Pancreas (tissue), 10 donors: ENCODE measurements at regions not wholly inside any gene's neighbourhood (a gene's known extent, or its start where the extent isn't known, plus 50 kb on each side); places are given as distances from the start of the nearest gene placed in this dataset.
A peak's percentile ranks its signal among the peaks of the same experiment; 100 is the strongest.
"Not testable (repeated sequence)": the region's sequence is repeated elsewhere in the genome, so short reads cannot be mapped to it uniquely, and the experiment has no call there.

ENCODE experiments used
- ATAC-seq, 4 donors: fragments of 200-7000 bp; cut with Tn5 transposase; one replicate each; pipeline versions ENCODE4 v1.8.0 to v1.9.1; 2020; ENCODE audit warnings: mild to moderate bottlenecking in 4 of 4, moderate library complexity in 4 of 4
- DNase-seq, 6 donors: peaks; one replicate each; pipeline ENCODE4 v3.0.0-alpha.2; 2020
- FAIRE-seq: peaks from 2 replicates; lab custom pipeline; 2012; peaks lifted over from hg19 to GRCh38; lab: Jason Lieb, UNC
- H3K27ac ChIP-seq, 4 donors: fragments of 200-600 bp; sonication (generic); 1 replicate in 3 of 4; 2 replicates in 1 of 4; pipeline versions ENCODE4 v1.5.0 to v1.8.0; 2020
- H3K27me3 ChIP-seq, 4 donors: fragments of 200-600 bp; one replicate each; pipeline ENCODE4 v1.8.0; 2021
- H3K36me3 ChIP-seq, 3 donors: fragments of 200-600 bp; sonication (generic) in 1 of 3; one replicate each; pipeline versions ENCODE4 v1.5.0 to v1.8.0; 2020 to 2021
- H3K4me1 ChIP-seq, 3 donors: fragments of 200-600 bp; one replicate each; pipeline ENCODE4 v1.8.0; 2021
- H3K4me3 ChIP-seq, 4 donors: fragments of 200-600 bp; sonication (generic) in 2 of 4; one replicate each; pipeline versions ENCODE4 v1.5.0 to v1.8.0; 2020 to 2021
- H3K9me3 ChIP-seq, 4 donors: fragments of 200-600 bp; one replicate each; pipeline ENCODE4 v1.8.0; 2021
- WGBS, 2 donors: extraction: QIAGEN DNeasy Blood & Tissue Kit; methylation state at CpG; one replicate each; pipeline ENCODE4 v1.1.7; 2013; 5-methylcytosine and 5-hydroxymethylcytosine counted together
- intact Hi-C, 3 donors: fragments of 100-400 bp; cut with DNase I; formaldehyde crosslinking; loops; one replicate each; pipeline versions ENCODE4 v1.11.1 to v1.14.2; 2022
- TF ChIP-seq, protein P1 (sequence below), 4 donors: fragments of 200-600 bp; sonication (generic) in 3 of 4; IDR thresholded peaks; one replicate each; pipeline versions ENCODE4 v1.5.0 to v1.8.0; 2021; ENCODE audit warnings: antibody characterized with exemption in 4 of 4
- donor health status: healthy with polysubstance abuse.
- donor health status: DM: no; HTN: no; CAD: no; lungs with moderate emphysema.
- donor health status: DM: no; HTN: no; CAD: no.
- donor health status: control.
- donor health status: control.
- donor health status: Bipolar disorder and iron deficiency.
- donor health status: DM: yes; HTN: yes; CAD: no.
- donor health status: DM: no; HTN: no; CAD: no.
- donor health status: DM: no; HTN: no; CAD: no.
- donor health status: DM: yes; HTN: yes; CAD: no.

DNA sequence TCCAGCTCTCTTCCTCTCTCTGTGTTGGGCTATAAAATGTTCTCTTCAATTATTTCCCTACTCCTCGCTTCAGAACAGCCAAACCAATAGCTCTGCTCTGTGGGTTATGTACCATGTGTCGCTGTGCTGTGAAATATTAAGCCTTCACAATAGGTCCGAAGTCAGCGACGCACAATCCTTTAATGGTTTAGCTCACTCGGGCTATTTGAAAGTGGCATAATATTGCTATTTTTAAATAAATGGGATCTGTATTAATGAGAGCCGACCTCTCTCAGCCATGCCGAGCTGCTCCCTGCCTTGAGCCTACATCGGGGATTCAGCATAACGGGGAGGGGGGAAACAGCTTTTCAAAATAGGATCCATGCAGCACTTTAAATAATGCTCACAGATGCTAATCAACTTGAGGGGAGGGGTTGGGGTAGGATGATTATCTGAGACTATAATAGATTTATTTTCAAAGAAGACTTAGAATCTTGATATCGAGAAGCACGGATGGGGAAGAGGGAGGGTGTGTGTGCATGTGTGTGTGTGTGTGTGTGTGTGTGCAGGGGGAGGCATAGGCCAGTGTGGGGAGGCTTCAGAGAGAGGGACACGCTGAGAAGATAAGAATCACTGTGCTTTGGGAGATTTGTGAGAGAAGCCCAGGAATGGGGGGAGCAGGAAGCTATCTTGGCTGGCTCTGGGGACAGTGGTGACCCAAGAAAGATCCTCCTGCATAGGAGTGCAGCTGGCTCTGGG, 271.5 kb downstream of the NXPE2 start:
- no peaks in the 10 kb centered on the region for H3K36me3 ChIP-seq
- no peak overlapping the region for H3K4me3 ChIP-seq
- H3K27ac ChIP-seq: no peak overlapping the region
- no peaks in the 10 kb centered on the region for H3K27me3 ChIP-seq
- DNase-seq (no peak), ATAC-seq (no peak), FAIRE-seq (no peak)
- H3K9me3 ChIP-seq: no peaks in the 10 kb centered on the region
- TF ChIP-seq, protein P1, sequence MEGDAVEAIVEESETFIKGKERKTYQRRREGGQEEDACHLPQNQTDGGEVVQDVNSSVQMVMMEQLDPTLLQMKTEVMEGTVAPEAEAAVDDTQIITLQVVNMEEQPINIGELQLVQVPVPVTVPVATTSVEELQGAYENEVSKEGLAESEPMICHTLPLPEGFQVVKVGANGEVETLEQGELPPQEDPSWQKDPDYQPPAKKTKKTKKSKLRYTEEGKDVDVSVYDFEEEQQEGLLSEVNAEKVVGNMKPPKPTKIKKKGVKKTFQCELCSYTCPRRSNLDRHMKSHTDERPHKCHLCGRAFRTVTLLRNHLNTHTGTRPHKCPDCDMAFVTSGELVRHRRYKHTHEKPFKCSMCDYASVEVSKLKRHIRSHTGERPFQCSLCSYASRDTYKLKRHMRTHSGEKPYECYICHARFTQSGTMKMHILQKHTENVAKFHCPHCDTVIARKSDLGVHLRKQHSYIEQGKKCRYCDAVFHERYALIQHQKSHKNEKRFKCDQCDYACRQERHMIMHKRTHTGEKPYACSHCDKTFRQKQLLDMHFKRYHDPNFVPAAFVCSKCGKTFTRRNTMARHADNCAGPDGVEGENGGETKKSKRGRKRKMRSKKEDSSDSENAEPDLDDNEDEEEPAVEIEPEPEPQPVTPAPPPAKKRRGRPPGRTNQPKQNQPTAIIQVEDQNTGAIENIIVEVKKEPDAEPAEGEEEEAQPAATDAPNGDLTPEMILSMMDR (IDR thresholded peaks at IDR 0.05): no peak
- 66 to 74% methylated on average over 13 of the region's 13 CpGs for WGBS, 2 donors
- intact Hi-C loops: no loop called here
- no peaks in the 10 kb centered on the region for H3K4me1 ChIP-seq

DNA sequence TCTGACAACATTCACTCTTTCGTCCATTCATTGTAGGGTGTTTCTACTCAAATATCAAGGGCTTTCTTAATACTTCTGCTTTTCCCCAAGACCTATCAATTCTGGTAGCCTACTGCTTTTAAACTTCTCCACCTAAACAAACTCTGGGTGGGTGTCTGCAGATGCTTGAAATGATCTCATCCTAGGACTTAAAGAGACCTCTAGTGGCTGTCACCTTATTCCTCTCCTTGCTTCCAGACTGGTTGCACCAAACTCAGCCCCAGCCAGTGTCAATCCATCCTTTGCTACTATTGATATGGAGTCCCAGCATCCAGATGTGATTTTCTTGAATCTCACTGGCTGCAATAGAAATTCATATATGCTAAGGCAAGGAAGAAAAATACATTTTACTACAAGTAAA, 274.7 kb downstream of the NXPE2 start:
- Histone ChIP-seq H3K36me3 (no peaks in the 10 kb centered on the region), H3K4me3 (no peak overlapping the region), H3K9me3 (no peaks in the 10 kb centered on the region), H3K4me1 (no peaks in the 10 kb centered on the region), H3K27me3 (no peaks in the 10 kb centered on the region), H3K27ac (no peak overlapping the region)
- ATAC-seq (no peak), FAIRE-seq (no peak), DNase-seq (no peak)
- TF ChIP-seq, protein P1 (IDR thresholded peaks at IDR 0.05): no peak
- intact Hi-C loops: no loop called here
- 40 to 57% methylated on average over 1 of the region's 1 CpG for WGBS, 2 donors

DNA sequence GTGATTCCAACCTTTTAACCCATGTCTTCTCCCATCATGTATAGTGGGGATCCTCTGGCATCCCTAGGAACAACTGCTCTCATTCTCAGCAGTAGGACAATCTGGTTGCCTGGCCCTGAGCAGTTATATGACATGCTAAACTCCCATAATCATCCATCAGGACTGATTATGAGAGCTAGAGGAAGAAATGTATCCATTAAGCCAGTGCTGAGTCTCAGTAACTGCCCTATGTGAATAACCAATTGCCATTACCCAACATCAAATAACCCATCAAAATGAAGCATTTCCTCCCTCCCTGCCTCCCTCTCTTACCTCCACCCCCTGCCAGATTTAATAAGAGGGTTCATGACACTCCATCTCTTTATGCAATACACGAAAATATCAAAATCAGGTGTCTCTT, 277.6 kb downstream of the NXPE2 start:
- Histone ChIP-seq H3K4me1 (no peaks in the 10 kb centered on the region), H3K27me3 (no peaks in the 10 kb centered on the region), H3K27ac (no peak overlapping the region), H3K36me3 (no peaks in the 10 kb centered on the region), H3K4me3 (no peak overlapping the region), H3K9me3 (no peaks in the 10 kb centered on the region)
- 38 to 57% methylated on average over 1 of the region's 1 CpG for WGBS, 2 donors
- no peak for FAIRE-seq
- TF ChIP-seq, protein P1 (IDR thresholded peaks at IDR 0.05): no peak
- ATAC-seq: no peak
- intact Hi-C loops: no loop called here
- DNase-seq: no peak

DNA sequence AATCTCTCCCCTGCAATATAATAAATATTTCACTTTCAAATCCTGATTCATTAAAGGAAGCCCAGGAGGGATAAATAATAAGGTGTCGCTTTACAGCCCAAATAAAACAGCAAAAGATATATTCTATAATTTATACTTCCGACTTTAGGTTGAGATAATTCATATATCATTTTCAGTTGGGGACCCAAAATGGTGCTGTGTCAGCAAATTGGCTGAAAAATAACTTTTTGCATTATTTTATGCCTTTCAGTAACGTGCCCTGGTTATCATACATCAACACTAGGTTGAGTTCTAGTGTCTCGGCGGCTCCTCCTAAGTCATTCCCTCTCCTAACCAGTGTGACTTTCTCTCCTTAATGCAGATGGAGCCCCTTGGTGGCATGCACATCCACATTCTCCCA, 278.2 kb downstream of the NXPE2 start:
- no peak for FAIRE-seq
- WGBS, 2 donors: 70 to 81% methylated on average over 5 of the region's 5 CpGs
- DNase-seq: no peak
- TF ChIP-seq, protein P1 (IDR thresholded peaks at IDR 0.05): no peak
- Histone ChIP-seq H3K27ac (no peak overlapping the region), H3K9me3 (no peaks in the 10 kb centered on the region), H3K27me3 (no peaks in the 10 kb centered on the region), H3K4me1 (no peaks in the 10 kb centered on the region), H3K36me3 (no peaks in the 10 kb centered on the region), H3K4me3 (no peak overlapping the region)
- ATAC-seq: no peak
- intact Hi-C loops: no loop called here

DNA sequence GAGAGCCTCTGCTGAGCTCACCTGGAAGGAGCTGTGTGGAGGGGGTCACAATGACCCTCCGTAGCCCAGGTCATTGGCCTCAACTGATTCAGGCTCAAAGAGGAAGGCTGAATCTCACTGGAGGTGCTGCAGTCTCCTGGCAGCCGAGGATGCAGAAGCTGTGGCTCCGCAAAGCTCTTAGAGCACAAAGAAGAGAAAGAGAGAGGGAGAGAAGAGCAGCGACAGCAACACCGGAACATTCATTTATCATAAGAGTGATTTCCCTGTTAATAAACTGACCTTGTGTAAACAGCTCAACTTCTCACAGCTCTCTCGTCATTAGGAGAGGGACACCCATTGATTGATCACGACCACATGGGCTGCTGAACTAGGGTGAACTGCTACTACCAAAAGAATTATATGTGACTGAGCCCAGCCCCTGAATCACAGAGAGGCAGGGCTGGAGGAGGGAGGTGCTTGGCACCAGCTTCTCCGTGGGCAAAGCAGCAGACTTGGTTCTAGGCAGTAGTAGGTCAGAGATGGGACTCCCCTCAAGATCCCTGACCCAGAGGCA, 281.7 kb downstream of the NXPE2 start:
- intact Hi-C loops: no loop called here
- Histone ChIP-seq H3K4me3 (no peak overlapping the region), H3K27ac (no peak overlapping the region), H3K27me3 (no peaks in the 10 kb centered on the region), H3K36me3 (no peaks in the 10 kb centered on the region), H3K9me3 (no peaks in the 10 kb centered on the region), H3K4me1 (no peaks in the 10 kb centered on the region)
- peak in 3 of 6 donors; percentile 6 to 29 (median 19) for DNase-seq
- TF ChIP-seq, protein P1 (IDR thresholded peaks at IDR 0.05): no peak
- ATAC-seq: peak in 3 of 4 donors; percentile 52 to 87 (median 69)
- 9 to 15% methylated on average over 8 of the region's 8 CpGs for WGBS, 2 donors
- no peak for FAIRE-seq

DNA sequence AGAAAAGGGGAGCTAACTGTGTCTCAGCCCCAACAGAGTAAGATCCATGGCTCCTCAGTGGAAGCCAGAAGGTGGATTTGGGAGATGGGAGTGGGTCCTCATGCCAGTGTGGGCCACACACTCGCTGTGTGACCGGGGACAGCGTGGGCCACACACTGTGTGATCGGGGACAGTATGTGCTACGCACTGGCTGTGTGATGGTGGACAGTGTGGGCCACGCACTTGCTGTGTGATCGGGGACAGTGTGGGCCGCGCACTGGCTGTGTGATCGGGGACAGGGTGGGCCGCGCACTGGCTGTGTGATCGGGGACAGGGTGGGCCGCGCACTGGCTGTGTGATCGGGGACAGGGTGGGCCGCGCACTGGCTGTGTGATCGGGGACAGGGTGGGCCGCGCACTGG, 282.5 kb downstream of the NXPE2 start:
- H3K36me3 ChIP-seq, H3K4me1 ChIP-seq, DNase-seq, intact Hi-C loops, H3K9me3 ChIP-seq, H3K27me3 ChIP-seq, H3K27ac ChIP-seq, H3K4me3 ChIP-seq, FAIRE-seq, ATAC-seq: not testable (repeated sequence)
- 84 to 89% methylated on average over 12 to 16 of the region's 21 CpGs for WGBS, 2 donors
